GM19452 (cell line): ENCODE measurements at regions not wholly inside any gene's neighbourhood (a gene's known extent, or its start where the extent isn't known, plus 50 kb on each side); places are given as distances from the start of the nearest gene placed in this dataset.

Experiments used
- ATAC-seq: cut with Tn5 transposase; IDR thresholded peaks from one replicate; pipeline ENCODE4 v1.9.1; 2021; ENCODE audit not compliant: unreplicated experiment

- ATAC-seq = no peak
Measured at GRCh38 chr18:55064073-55064472, 104.8 kb upstream of the CCDC68 start.

- ATAC-seq = no peak
Measured at GRCh38 chr18:55054021-55054990, 95.0 kb upstream of the CCDC68 start.

GRCh38 chr18:55048892-55049291 lies 89.6 kb upstream of the CCDC68 start:
- no peak for ATAC-seq

- ATAC-seq = no peak
Measured at GRCh38 chr18:55047546-55047945, 88.3 kb upstream of the CCDC68 start.

GRCh38 chr18:55041366-55041765 lies 82.1 kb upstream of the CCDC68 start:
- ATAC-seq = no peak

GRCh38 chr18:55038162-55038561 lies 78.9 kb upstream of the CCDC68 start:
- ATAC-seq = no peak

GRCh38 chr18:55034742-55035141 lies 75.5 kb upstream of the CCDC68 start:
- ATAC-seq = no peak

GRCh38 chr18:55031979-55032378 lies 72.7 kb upstream of the CCDC68 start:
- no peak for ATAC-seq

- ATAC-seq = no peak
Measured at GRCh38 chr18:55031576-55031975, 72.3 kb upstream of the CCDC68 start.

- ATAC-seq = no peak
Measured at GRCh38 chr18:55031164-55031563, 71.9 kb upstream of the CCDC68 start.

- ATAC-seq = no peak
Measured at GRCh38 chr18:55024564-55024963, 65.3 kb upstream of the CCDC68 start.

GRCh38 chr18:55018602-55019001 lies 59.3 kb upstream of the CCDC68 start:
- no peak for ATAC-seq

GRCh38 chr18:55014095-55014494 lies 54.8 kb upstream of the CCDC68 start:
- no peak for ATAC-seq

- no peak for ATAC-seq
Measured at GRCh38 chr18:55013685-55014084, 54.4 kb upstream of the CCDC68 start.

- ATAC-seq = no peak
Measured at GRCh38 chr18:55013086-55013485, 53.8 kb upstream of the CCDC68 start.

- ATAC-seq = no peak
Measured at GRCh38 chr18:55012008-55012407, 52.7 kb upstream of the CCDC68 start.
